Keratinocyte (primary cell): ENCODE measurements at regions not wholly inside any gene's neighbourhood (a gene's known extent, or its start where the extent isn't known, plus 50 kb on each side); places are given as distances from the start of the nearest gene placed in this dataset.
A peak's percentile ranks its signal among the peaks of the same experiment; 100 is the strongest.

Experiments used
- DNase-seq: peaks from one replicate; pipeline ENCODE4 v3.0.0-alpha.2; 2011; ENCODE audit warnings: low read depth, missing footprints, low spot score
- FAIRE-seq: peaks from 2 replicates; lab custom pipeline; 2011; peaks lifted over from hg19 to GRCh38; lab: Jason Lieb, UNC
- H2AFZ ChIP-seq: 2 replicates; pipeline ENCODE4 v1.6.0; 2012; ENCODE audit warnings: low read length, control low read depth, inconsistent platforms; ENCODE audit not compliant: control insufficient read depth
- H3K27ac ChIP-seq: 2 replicates; pipeline ENCODE4 v1.5.1; 2011; ENCODE audit warnings: low read length; ENCODE audit not compliant: control insufficient read depth, insufficient read depth
- H3K27me3 ChIP-seq: 3 replicates; pipeline ENCODE4 v1.6.0; 2011; ENCODE audit warnings: low read length; ENCODE audit not compliant: control insufficient read depth, insufficient read depth; ENCODE audit errors: extremely low read depth
- H3K36me3 ChIP-seq, 2 experiments: 2 replicates in 1 of 2; 3 replicates in 1 of 2; pipeline ENCODE4 v1.5.1; 2011; ENCODE audit warnings: low read length in 2 of 2, mild to moderate bottlenecking in 1 of 2; ENCODE audit not compliant: control insufficient read depth in 2 of 2, insufficient read depth in 2 of 2; ENCODE audit errors: extremely low read depth in 1 of 2
- H3K4me1 ChIP-seq: 3 replicates; pipeline ENCODE4 v1.5.1; 2011; ENCODE audit warnings: low read length; ENCODE audit not compliant: control insufficient read depth, insufficient read depth; ENCODE audit errors: extremely low read depth
- H3K4me2 ChIP-seq: 3 replicates; pipeline ENCODE4 v1.6.0; 2011; ENCODE audit warnings: low read depth, low read length; ENCODE audit not compliant: control insufficient read depth, insufficient read depth; ENCODE audit errors: extremely low read depth
- H3K4me3 ChIP-seq, 3 experiments: fragments of 200-600 bp in 1 of 3; sonication (generic) in 1 of 3; 2 replicates in 2 of 3; 3 replicates in 1 of 3; pipeline ENCODE4 v1.5.1; 2011 to 2016; ENCODE audit warnings: low read length in 3 of 3, mild to moderate bottlenecking in 3 of 3, control low read depth in 2 of 3, inconsistent platforms in 1 of 3, low read depth in 1 of 3, mixed read lengths in 1 of 3, mixed run types in 1 of 3, moderate library complexity in 1 of 3; ENCODE audit not compliant: control insufficient read depth in 2 of 3, insufficient read depth in 2 of 3; ENCODE audit errors: extremely low read depth in 1 of 3
- H3K79me2 ChIP-seq: 2 replicates; pipeline ENCODE4 v1.6.0; 2012; ENCODE audit warnings: low read length; ENCODE audit not compliant: control insufficient read depth, insufficient read depth
- H3K9ac ChIP-seq: 3 replicates; pipeline ENCODE4 v1.6.0; 2011; ENCODE audit warnings: low read length; ENCODE audit not compliant: control insufficient read depth, insufficient read depth; ENCODE audit errors: extremely low read depth
- H3K9me1 ChIP-seq: 3 replicates; pipeline ENCODE4 v1.6.0; 2011; ENCODE audit warnings: low read length; ENCODE audit not compliant: control insufficient read depth, insufficient read depth; ENCODE audit errors: extremely low read depth
- H3K9me3 ChIP-seq: 2 replicates; pipeline ENCODE4 v1.5.1; 2012; ENCODE audit warnings: low read depth, low read length; ENCODE audit not compliant: control insufficient read depth
- H4K20me1 ChIP-seq: 3 replicates; pipeline ENCODE4 v1.6.0; 2011; ENCODE audit warnings: low read length; ENCODE audit not compliant: control insufficient read depth, insufficient read depth; ENCODE audit errors: extremely low read depth
- EZH2 ChIP-seq: IDR thresholded peaks from one replicate; pipeline ENCODE4 v1.6.1; 2012; ENCODE audit warnings: inconsistent platforms, mild to moderate bottlenecking, low read length, moderate library complexity
- dilution Hi-C: fragments of 300-500 bp; cut with MboI; formaldehyde crosslinking; loops from one replicate; pipeline ENCODE4 v1.7.0; 2020; ENCODE audit warnings: low sequenced_read_pairs; ENCODE audit not compliant: extremely low pct_ligation_motif_present
- TF ChIP-seq, protein P1 (sequence below), 3 experiments: IDR thresholded peaks in 1 of 3; conservative IDR thresholded peaks in 1 of 3; optimal IDR thresholded peaks in 1 of 3; 2 replicates in 2 of 3; 3 replicates in 1 of 3; pipeline versions ENCODE3 to v1.5.1; 2011; ENCODE audit warnings: low read length in 3 of 3, mild to moderate bottlenecking in 3 of 3, moderate library complexity in 2 of 3, control low read depth in 1 of 3, inconsistent platforms in 1 of 3; ENCODE audit not compliant: insufficient read depth in 2 of 3; ENCODE audit errors: extremely low read depth in 1 of 3

DNA sequence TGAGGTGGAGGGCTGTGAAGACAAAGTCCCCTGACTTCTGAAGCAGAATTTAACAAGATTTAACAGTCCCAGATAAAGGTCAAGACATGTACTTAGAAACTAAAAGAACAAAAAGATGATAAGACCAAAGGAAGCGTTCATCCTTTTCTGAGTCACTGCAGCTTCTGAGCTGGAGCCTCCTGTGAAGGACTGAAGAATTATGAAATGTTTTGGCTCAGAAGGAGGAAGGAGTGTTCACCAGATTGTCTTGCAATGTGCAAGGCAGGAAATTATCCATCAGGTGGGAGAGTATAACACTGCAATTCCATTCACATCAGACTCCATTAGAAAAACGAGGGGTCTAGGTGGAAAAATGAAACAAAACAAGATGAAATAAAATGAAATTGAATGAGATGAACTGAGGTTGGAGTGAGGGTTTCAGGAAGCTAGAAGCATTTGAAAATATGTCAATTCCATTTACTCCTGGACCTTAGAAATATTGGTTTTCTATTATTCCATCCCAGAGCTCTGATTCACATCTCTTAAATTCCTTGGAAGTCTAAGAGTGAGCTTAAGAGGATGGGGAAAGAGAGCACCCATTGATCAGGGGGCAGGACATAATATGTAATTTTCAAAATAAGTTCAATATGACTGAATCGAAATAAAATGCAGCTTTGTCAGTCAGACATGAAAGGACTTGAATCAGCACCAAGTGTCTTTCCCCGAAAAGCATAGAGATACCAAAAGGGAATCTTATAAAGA, 186.1 kb upstream of the LNX1 start:
- H3K9me1 ChIP-seq: no peaks in the 10 kb centered on the region
- no peak overlapping the region for H3K9ac ChIP-seq
- no peaks in the 10 kb centered on the region for H4K20me1 ChIP-seq
- no peaks in the 10 kb centered on the region for H3K9me3 ChIP-seq
- H3K4me1 ChIP-seq: no peaks in the 10 kb centered on the region
- no peaks in the 10 kb centered on the region for H3K79me2 ChIP-seq
- no peak for DNase-seq
- H3K27me3 ChIP-seq: no peaks in the 10 kb centered on the region
- no peak overlapping the region for H3K27ac ChIP-seq
- peak; percentile 79 for FAIRE-seq
- H3K36me3 ChIP-seq: no peaks in the 10 kb centered on the region
- dilution Hi-C loops: no loop called here
- H3K4me3 ChIP-seq: no peak overlapping the region
- TF ChIP-seq EZH2: no peak
- TF ChIP-seq, protein P1, sequence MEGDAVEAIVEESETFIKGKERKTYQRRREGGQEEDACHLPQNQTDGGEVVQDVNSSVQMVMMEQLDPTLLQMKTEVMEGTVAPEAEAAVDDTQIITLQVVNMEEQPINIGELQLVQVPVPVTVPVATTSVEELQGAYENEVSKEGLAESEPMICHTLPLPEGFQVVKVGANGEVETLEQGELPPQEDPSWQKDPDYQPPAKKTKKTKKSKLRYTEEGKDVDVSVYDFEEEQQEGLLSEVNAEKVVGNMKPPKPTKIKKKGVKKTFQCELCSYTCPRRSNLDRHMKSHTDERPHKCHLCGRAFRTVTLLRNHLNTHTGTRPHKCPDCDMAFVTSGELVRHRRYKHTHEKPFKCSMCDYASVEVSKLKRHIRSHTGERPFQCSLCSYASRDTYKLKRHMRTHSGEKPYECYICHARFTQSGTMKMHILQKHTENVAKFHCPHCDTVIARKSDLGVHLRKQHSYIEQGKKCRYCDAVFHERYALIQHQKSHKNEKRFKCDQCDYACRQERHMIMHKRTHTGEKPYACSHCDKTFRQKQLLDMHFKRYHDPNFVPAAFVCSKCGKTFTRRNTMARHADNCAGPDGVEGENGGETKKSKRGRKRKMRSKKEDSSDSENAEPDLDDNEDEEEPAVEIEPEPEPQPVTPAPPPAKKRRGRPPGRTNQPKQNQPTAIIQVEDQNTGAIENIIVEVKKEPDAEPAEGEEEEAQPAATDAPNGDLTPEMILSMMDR (optimal IDR thresholded peaks at IDR 0.05 in 1 of 3, IDR thresholded peaks at IDR 0.05 in 1 of 3, conservative IDR thresholded peaks at IDR 0.05 in 1 of 3; ENCODE audit: extremely low read depth in 1 of 3, insufficient read depth in 2 of 3, low read length in 3 of 3): no peak
- H2AFZ ChIP-seq: no peak overlapping the region
- H3K4me2 ChIP-seq: peak overlapping the region; percentile 2

DNA sequence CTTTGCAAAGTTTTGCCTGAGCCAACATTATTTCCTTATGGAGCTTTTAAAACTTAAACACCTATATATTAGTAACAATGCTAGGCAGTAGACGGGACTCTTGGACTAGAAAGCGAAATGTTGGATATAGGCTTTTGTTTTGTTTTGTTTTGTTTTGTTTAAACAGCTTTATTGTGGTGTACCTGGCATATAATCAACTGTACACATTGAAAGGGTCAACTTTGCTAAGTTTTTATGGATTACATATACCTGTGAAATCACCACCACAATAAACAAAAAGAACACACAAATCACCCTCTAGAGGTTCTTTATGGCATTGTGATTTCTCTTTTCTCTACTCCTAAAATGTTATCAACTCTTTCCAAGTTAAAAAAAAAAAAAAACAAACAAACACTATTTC, 184.9 kb upstream of the LNX1 start:
- Histone ChIP-seq H3K79me2 (no peaks in the 10 kb centered on the region), H3K27ac (no peak overlapping the region), H4K20me1 (no peaks in the 10 kb centered on the region), H3K4me2 (no peak overlapping the region), H3K27me3 (no peaks in the 10 kb centered on the region), H3K36me3 (no peaks in the 10 kb centered on the region), H3K4me1 (no peaks in the 10 kb centered on the region), H3K9ac (no peak overlapping the region), H3K9me3 (no peaks in the 10 kb centered on the region), H2AFZ (no peak overlapping the region), H3K4me3 (no peak overlapping the region), H3K9me1 (no peaks in the 10 kb centered on the region)
- no peak for FAIRE-seq
- no peak for DNase-seq
- no peak for TF ChIP-seq EZH2
- TF ChIP-seq, protein P1 (optimal IDR thresholded peaks at IDR 0.05 in 1 of 3, IDR thresholded peaks at IDR 0.05 in 1 of 3, conservative IDR thresholded peaks at IDR 0.05 in 1 of 3; ENCODE audit: extremely low read depth in 1 of 3, insufficient read depth in 2 of 3, low read length in 3 of 3): no peak
- dilution Hi-C loops: no loop called here
